HG02970 (cell line): ENCODE measurements at regions not wholly inside any gene's neighbourhood (a gene's known extent, or its start where the extent isn't known, plus 50 kb on each side); places are given as distances from the start of the nearest gene placed in this dataset.

Experiments
- ATAC-seq: cut with Tn5 transposase; IDR thresholded peaks from one replicate; pipeline ENCODE4 v1.9.1; 2021; ENCODE audit warnings: mild to moderate bottlenecking, moderate library complexity, moderate number of reproducible peaks; ENCODE audit not compliant: unreplicated experiment, low FRiP score

- no peak for ATAC-seq
Observed at GRCh38 chr6:4314201-4314707, 178.9 kb upstream of the ECI2 start.

- ATAC-seq: no peak
Observed at GRCh38 chr6:4313044-4313686, 177.8 kb upstream of the ECI2 start.

GRCh38 chr6:4311976-4312860 is 176.8 kb upstream of the ECI2 start:
- no peak for ATAC-seq

- no peak for ATAC-seq
Observed at GRCh38 chr6:4309540-4309939, 174.2 kb upstream of the ECI2 start.

- ATAC-seq: no peak
Observed at GRCh38 chr6:4308364-4308763, 173.0 kb upstream of the ECI2 start.

GRCh38 chr6:4304927-4305455 is 169.6 kb upstream of the ECI2 start:
- no peak for ATAC-seq

GRCh38 chr6:4303638-4304037 is 168.3 kb upstream of the ECI2 start:
- ATAC-seq: no peak

- ATAC-seq: no peak
Observed at GRCh38 chr6:4302524-4302923, 167.1 kb upstream of the ECI2 start.

- ATAC-seq: no peak
Observed at GRCh38 chr6:4301871-4302270, 166.5 kb upstream of the ECI2 start.

GRCh38 chr6:4300917-4301316 is 165.5 kb upstream of the ECI2 start:
- ATAC-seq: no peak

- no peak for ATAC-seq
Observed at GRCh38 chr6:4299476-4299875, 164.1 kb upstream of the ECI2 start.

GRCh38 chr6:4297348-4297747 is 162.0 kb upstream of the ECI2 start:
- ATAC-seq: no peak

- no peak for ATAC-seq
Observed at GRCh38 chr6:4296552-4296951, 161.2 kb upstream of the ECI2 start.

- ATAC-seq: no peak
Observed at GRCh38 chr6:4295783-4296155, 160.4 kb upstream of the ECI2 start.

GRCh38 chr6:4295058-4295782 is 159.8 kb upstream of the ECI2 start:
- ATAC-seq: no peak

GRCh38 chr6:4294636-4295035 is 159.3 kb upstream of the ECI2 start:
- no peak for ATAC-seq

- ATAC-seq: no peak
Observed at GRCh38 chr6:4291453-4292403, 156.4 kb upstream of the ECI2 start.

- no peak for ATAC-seq
Observed at GRCh38 chr6:4289770-4290320, 154.5 kb upstream of the ECI2 start.

GRCh38 chr6:4287811-4288244 is 152.5 kb upstream of the ECI2 start:
- ATAC-seq: no peak
